PC-3 (cell line): ENCODE measurements at regions not wholly inside any gene's neighbourhood (a gene's known extent, or its start where the extent isn't known, plus 50 kb on each side); places are given as distances from the start of the nearest gene placed in this dataset.
A peak's percentile ranks its signal among the peaks of the same experiment; 100 is the strongest.

ENCODE experiments used
- ATAC-seq: fragments of 200-7000 bp; cut with Tn5 transposase; 2 replicates; pipeline ENCODE4 v1.9.1; 2020; ENCODE audit warnings: mild to moderate bottlenecking, moderate library complexity
- BruUV-seq: library from RNA; stranded (reverse); fragments of 400-500 nt; replicated peaks from 2 replicates; lab custom pipeline; 2021; lab: Mats Ljungman, UMichigan
- CTCF ChIA-PET: fragments of 300-600 bp; sonication (Branson Sonifier 250); formaldehyde crosslinking; loops from one replicate; lab custom pipeline; 2022; ENCODE audit warnings: antibody characterized with exemption; lab: Charles Lee
- POLR2A ChIA-PET: fragments of 300-600 bp; sonication (Branson Sonifier 250); formaldehyde crosslinking; loops from one replicate; lab custom pipeline; 2022; ENCODE audit warnings: antibody characterized with exemption; ENCODE audit not compliant: unreplicated experiment; lab: Charles Lee
- DNase-seq: peaks from one replicate; pipeline ENCODE4 v3.0.0-alpha.2; 2015
- H2AFZ ChIP-seq: fragments of 300-600 bp; sonication (generic); 2 replicates; pipeline ENCODE4 v1.6.0; 2016; ENCODE audit warnings: antibody characterized with exemption, low read length
- H3F3A ChIP-seq: fragments of 300-600 bp; sonication (generic); one replicate; pipeline ENCODE4 v1.6.0; 2017; ENCODE audit warnings: antibody characterized with exemption, low read length, control low read depth, mild to moderate bottlenecking; ENCODE audit not compliant: unreplicated experiment
- H3K27ac ChIP-seq: fragments of 300-600 bp; sonication (generic); 2 replicates; pipeline ENCODE4 v1.5.1; 2016; ENCODE audit warnings: mild to moderate bottlenecking, low read length
- H3K27me3 ChIP-seq: fragments of 300-600 bp; sonication (generic); 2 replicates; pipeline ENCODE4 v1.6.1; 2016; ENCODE audit warnings: low read length, mixed read lengths
- H3K36me3 ChIP-seq: fragments of 300-600 bp; sonication (generic); 2 replicates; pipeline ENCODE4 v1.6.1; 2016; ENCODE audit warnings: low read depth, mixed run types, low read length, mixed read lengths
- H3K4me1 ChIP-seq: fragments of 300-600 bp; sonication (generic); 2 replicates; pipeline ENCODE4 v1.5.1; 2016; ENCODE audit warnings: low read length; ENCODE audit not compliant: insufficient read depth
- H3K4me2 ChIP-seq: fragments of 300-600 bp; sonication (generic); 2 replicates; pipeline ENCODE4 v1.6.0; 2016; ENCODE audit warnings: low read length
- H3K4me3 ChIP-seq: fragments of 300-600 bp; sonication (generic); 2 replicates; pipeline ENCODE4 v1.5.1; 2016; ENCODE audit warnings: mild to moderate bottlenecking, low read length, mixed read lengths
- H3K79me2 ChIP-seq: fragments of 300-600 bp; sonication (generic); 2 replicates; pipeline ENCODE4 v1.6.1; 2017; ENCODE audit warnings: low read length, mixed read lengths
- H3K9ac ChIP-seq: fragments of 300-600 bp; sonication (generic); 2 replicates; pipeline ENCODE4 v1.6.0; 2016; ENCODE audit warnings: mild to moderate bottlenecking, low read length
- H3K9me2 ChIP-seq: fragments of 300-600 bp; sonication (generic); replicated peaks from 2 replicates; pipeline ENCODE4 v1.6.1; 2016; ENCODE audit warnings: mixed run types, low read length, mixed read lengths
- H3K9me3 ChIP-seq: fragments of 300-600 bp; sonication (generic); 2 replicates; pipeline ENCODE4 v1.6.1; 2016; ENCODE audit warnings: low read length, mixed read lengths
- H4K20me1 ChIP-seq: fragments of 300-600 bp; sonication (generic); 2 replicates; pipeline ENCODE4 v1.6.1; 2016; ENCODE audit warnings: low read length, mixed read lengths
- CTCF ChIP-seq: fragments of 300-600 bp; sonication (generic); conservative IDR thresholded peaks from 2 replicates; pipeline ENCODE4 v1.5.1; 2017; ENCODE audit warnings: antibody characterized with exemption, low read depth, mild to moderate bottlenecking, low read length
- EZH2 ChIP-seq: fragments of 300-600 bp; sonication (generic); IDR thresholded peaks from one replicate; pipeline ENCODE4 v1.6.1; 2017; ENCODE audit warnings: antibody characterized with exemption, mild to moderate bottlenecking, low read length; ENCODE audit not compliant: unreplicated experiment
- EZH2phosphoT487 ChIP-seq: fragments of 300-600 bp; sonication (generic); IDR thresholded peaks from 2 replicates; pipeline ENCODE4 v1.6.1; 2018; ENCODE audit warnings: mild to moderate bottlenecking, antibody characterized with exemption, low read length, borderline replicate concordance
- intact Hi-C: fragments of 100-400 bp; cut with micrococcal nuclease; formaldehyde crosslinking; loops from 2 replicates; pipeline ENCODE4 v1.9.0; 2023

GRCh38 chr1:94602316-94602715 is 60.8 kb upstream of the F3 start:
- ChIA-PET POLR2A (interaction anchor here (0.7 kb wide), 1 partner anchor 1015 kb away, joined by 4 read pairs; no protein-coding TSS in a partner anchor), CTCF (interaction anchor here (0.7 kb wide), 1 partner anchor 482 kb away, joined by 3 read pairs; no protein-coding TSS in a partner anchor)
- ATAC-seq, result peak; percentile 53
- Histone ChIP-seq H3K4me3 (peak overlapping the region; percentile 37; the same call in 1 of the 2 replicates), H3F3A (peaks cover 14% of the 10 kb centered on the region), H3K36me3 (no peaks in the 10 kb centered on the region), H3K9ac (no peak overlapping the region), H3K4me1 (peaks cover 50% of the 10 kb centered on the region), H2AFZ (peak overlapping the region; percentile 23), H4K20me1 (no peaks in the 10 kb centered on the region), H3K79me2 (no peaks in the 10 kb centered on the region), H3K27ac (peak overlapping the region; percentile 75), H3K4me2 (peak overlapping the region; percentile 73), H3K9me3 (no peaks in the 10 kb centered on the region), H3K27me3 (no peaks in the 10 kb centered on the region), H3K9me2 (no peaks in the 10 kb centered on the region)
- TF ChIP-seq EZH2phosphoT487, result no peak
- no peak for TF ChIP-seq EZH2
- no peak for TF ChIP-seq CTCF
- peak; percentile 92 for DNase-seq
- no TSS peak for BruUV-seq
- intact Hi-C loops, result loop anchor here (5.0 kb wide), 2 partner anchors 50 to 140 kb away; no protein-coding TSS in a partner anchor

- no TSS peak for BruUV-seq
- H2AFZ ChIP-seq, result no peak overlapping the region
- intact Hi-C loops, result loop anchor here (5.0 kb wide), 2 partner anchors 52 to 142 kb away; no protein-coding TSS in a partner anchor
- H3K9me2 ChIP-seq, result no peaks in the 10 kb centered on the region
- H3F3A ChIP-seq, result peaks cover 9% of the 10 kb centered on the region
- DNase-seq (no peak), ATAC-seq (no peak)
- no peak for TF ChIP-seq EZH2
- TF ChIP-seq EZH2phosphoT487, result no peak
- no peak for TF ChIP-seq CTCF
- H3K27me3 ChIP-seq, result no peaks in the 10 kb centered on the region
- H3K4me3 ChIP-seq, result no peak overlapping the region
- no peaks in the 10 kb centered on the region for H3K36me3 ChIP-seq
- CTCF ChIA-PET, result no interaction called here
- H3K27ac ChIP-seq, result no peak overlapping the region
- H3K4me2 ChIP-seq, result no peak overlapping the region
- H3K9ac ChIP-seq, result no peak overlapping the region
- H3K9me3 ChIP-seq, result no peaks in the 10 kb centered on the region
- H3K79me2 ChIP-seq, result no peaks in the 10 kb centered on the region
- H3K4me1 ChIP-seq, result peaks cover 39% of the 10 kb centered on the region
- no peaks in the 10 kb centered on the region for H4K20me1 ChIP-seq
- POLR2A ChIA-PET, result no interaction called here
Observed at GRCh38 chr1:94600556-94600955, 59.0 kb upstream of the F3 start.

- POLR2A ChIA-PET, result no interaction called here
- H3K4me1 ChIP-seq, result peaks cover 29% of the 10 kb centered on the region
- H3K36me3 ChIP-seq, result no peaks in the 10 kb centered on the region
- no peak overlapping the region for H3K27ac ChIP-seq
- ATAC-seq, result peak; percentile 55
- no peaks in the 10 kb centered on the region for H3K9me3 ChIP-seq
- BruUV-seq, result no TSS peak
- intact Hi-C loops, result loop anchor here (1.0 kb wide), 1 partner anchor 67 kb away; no protein-coding TSS in a partner anchor
- DNase-seq, result peak; percentile 49
- no peak overlapping the region for H3K9ac ChIP-seq
- H3K4me3 ChIP-seq, result no peak overlapping the region
- no peaks in the 10 kb centered on the region for H4K20me1 ChIP-seq
- H2AFZ ChIP-seq, result no peak overlapping the region
- H3K4me2 ChIP-seq, result no peak overlapping the region
- TF ChIP-seq CTCF, result peak; percentile 55
- no peak for TF ChIP-seq EZH2phosphoT487
- TF ChIP-seq EZH2, result no peak
- H3F3A ChIP-seq, result peaks cover 9% of the 10 kb centered on the region
- CTCF ChIA-PET, result interaction anchor here (0.8 kb wide), 1 partner anchor 77 kb away, joined by 3 read pairs; no protein-coding TSS in a partner anchor
- H3K9me2 ChIP-seq, result no peaks in the 10 kb centered on the region
- no peaks in the 10 kb centered on the region for H3K27me3 ChIP-seq
- no peaks in the 10 kb centered on the region for H3K79me2 ChIP-seq
Observed at GRCh38 chr1:94599095-94599813, 57.7 kb upstream of the F3 start.
